ENCODE measurements at regions not wholly inside any gene's neighbourhood (a gene's known extent, or its start where the extent isn't known, plus 50 kb on each side); places are given as distances from the start of the nearest gene placed in this dataset.
A peak's percentile ranks its signal among the peaks of the same experiment; 100 is the strongest.

DNA sequence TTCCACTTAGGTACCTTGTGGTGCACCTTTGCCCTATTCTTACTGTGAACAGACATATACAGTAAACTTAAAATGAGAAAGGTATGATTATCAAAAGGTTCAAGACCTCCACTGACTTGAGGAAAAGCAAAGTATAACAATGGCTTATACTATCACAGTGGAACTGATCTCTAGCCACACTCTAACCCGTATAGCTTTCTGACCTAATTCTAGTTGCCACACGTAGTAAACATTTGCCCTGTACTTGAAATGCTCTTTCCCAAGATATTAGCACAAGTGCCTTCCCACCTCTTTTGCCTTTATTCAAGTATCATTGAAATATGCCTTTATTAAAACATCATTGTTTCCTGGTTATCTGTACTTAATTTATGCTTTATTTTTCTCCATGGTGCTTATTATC lies 250.4 kb upstream of the PPFIA2 start:
- H3K27me3 ChIP-seq (ENCODE audit: control insufficient read depth in 2 of 2, insufficient read depth in 1 of 2, low read length in 1 of 2): no peaks in the 10 kb centered on the region
- WGBS: 85% methylated on average over 2 of the region's 2 CpGs
- H3K4me1 ChIP-seq (ENCODE audit: control insufficient read depth in 2 of 2, insufficient read depth in 2 of 2, low read length in 2 of 2): no peaks in the 10 kb centered on the region
- no peak for DNase-seq (ENCODE audit: low read depth in 6 of 9, low spot score in 9 of 9)
- H3K4me3 ChIP-seq (ENCODE audit: low read length in 2 of 2): no peak overlapping the region
- H3K9me3 ChIP-seq (ENCODE audit: control insufficient read depth in 2 of 2, insufficient read depth in 1 of 2, low read length in 1 of 2): no peaks in the 10 kb centered on the region
- no peaks in the 10 kb centered on the region for H3K36me3 ChIP-seq (ENCODE audit: control insufficient read depth in 2 of 2, insufficient read depth in 2 of 2, low read length in 1 of 2)
- no peak overlapping the region for H3K27ac ChIP-seq (ENCODE audit: low read depth in 1 of 2, low read length in 1 of 2)

DNA sequence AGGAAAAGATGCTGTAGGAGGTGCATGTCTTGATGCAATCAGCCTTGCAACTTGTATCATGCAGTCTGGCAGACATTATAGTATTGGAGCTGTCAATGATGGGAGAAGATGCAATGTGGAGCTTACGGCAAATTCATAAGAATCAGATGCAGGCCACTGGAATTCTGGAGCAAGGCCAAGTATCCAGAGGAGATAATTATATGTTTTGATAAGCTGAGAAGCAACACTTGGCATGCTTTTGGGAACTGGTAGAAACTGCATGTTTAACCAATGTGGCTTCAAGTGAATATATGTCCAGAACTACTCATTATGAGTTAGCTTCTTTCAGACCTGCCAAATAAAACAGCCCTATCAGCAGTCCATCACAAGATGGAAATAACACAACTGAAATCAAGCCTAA lies 249.1 kb upstream of the PPFIA2 start:
- H3K36me3 ChIP-seq (ENCODE audit: control insufficient read depth in 2 of 2, insufficient read depth in 2 of 2, low read length in 1 of 2): no peaks in the 10 kb centered on the region
- H3K27ac ChIP-seq (ENCODE audit: low read depth in 1 of 2, low read length in 1 of 2): no peak overlapping the region
- no peaks in the 10 kb centered on the region for H3K27me3 ChIP-seq (ENCODE audit: control insufficient read depth in 2 of 2, insufficient read depth in 1 of 2, low read length in 1 of 2)
- H3K4me1 ChIP-seq (ENCODE audit: control insufficient read depth in 2 of 2, insufficient read depth in 2 of 2, low read length in 2 of 2): no peaks in the 10 kb centered on the region
- DNase-seq (ENCODE audit: low read depth in 6 of 9, low spot score in 9 of 9): no peak
- no peaks in the 10 kb centered on the region for H3K9me3 ChIP-seq (ENCODE audit: control insufficient read depth in 2 of 2, insufficient read depth in 1 of 2, low read length in 1 of 2)
- no peak overlapping the region for H3K4me3 ChIP-seq (ENCODE audit: low read length in 2 of 2)
- 97% methylated on average over 1 of the region's 1 CpG for WGBS

- Histone ChIP-seq H3K27ac (ENCODE audit: low read depth in 1 of 2, low read length in 1 of 2) (no peak overlapping the region), H3K4me3 (ENCODE audit: low read length in 2 of 2) (no peak overlapping the region), H3K36me3 (ENCODE audit: control insufficient read depth in 2 of 2, insufficient read depth in 2 of 2, low read length in 1 of 2) (no peaks in the 10 kb centered on the region), H3K27me3 (ENCODE audit: control insufficient read depth in 2 of 2, insufficient read depth in 1 of 2, low read length in 1 of 2) (no peaks in the 10 kb centered on the region), H3K9me3 (ENCODE audit: control insufficient read depth in 2 of 2, insufficient read depth in 1 of 2, low read length in 1 of 2) (no peaks in the 10 kb centered on the region), H3K4me1 (ENCODE audit: control insufficient read depth in 2 of 2, insufficient read depth in 2 of 2, low read length in 2 of 2) (no peaks in the 10 kb centered on the region)
- DNase-seq (ENCODE audit: low read depth in 6 of 9, low spot score in 9 of 9): no peak
- WGBS: 90% methylated on average over 2 of the region's 2 CpGs
These were observed 239.7 kb upstream of the PPFIA2 start for GRCh38 chr12:81998761-81999378.

DNA sequence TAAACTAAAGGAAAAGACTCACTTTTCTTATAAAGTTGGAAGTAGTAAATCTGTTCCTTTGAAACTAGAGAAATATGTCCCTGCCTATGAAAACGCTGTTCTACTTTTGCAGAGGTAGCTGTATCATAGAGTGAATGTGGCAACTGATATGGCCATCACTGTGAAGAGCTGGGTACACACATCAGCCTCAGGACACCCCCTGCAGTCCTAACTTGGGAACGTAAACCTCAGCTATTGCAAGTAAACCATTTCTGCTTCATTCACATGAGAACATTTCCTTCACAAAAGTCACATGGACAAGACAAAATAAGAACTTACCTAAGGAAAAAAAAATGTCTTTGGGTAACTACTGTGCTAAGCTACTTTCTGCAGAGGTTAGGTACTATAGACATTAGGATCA lies 233.3 kb upstream of the PPFIA2 start:
- H3K4me3 ChIP-seq (ENCODE audit: low read length in 2 of 2): no peak overlapping the region
- no peak overlapping the region for H3K27ac ChIP-seq (ENCODE audit: low read depth in 1 of 2, low read length in 1 of 2)
- H3K36me3 ChIP-seq (ENCODE audit: control insufficient read depth in 2 of 2, insufficient read depth in 2 of 2, low read length in 1 of 2): no peaks in the 10 kb centered on the region
- no peaks in the 10 kb centered on the region for H3K9me3 ChIP-seq (ENCODE audit: control insufficient read depth in 2 of 2, insufficient read depth in 1 of 2, low read length in 1 of 2)
- 28% methylated on average over 2 of the region's 2 CpGs for WGBS
- no peaks in the 10 kb centered on the region for H3K27me3 ChIP-seq (ENCODE audit: control insufficient read depth in 2 of 2, insufficient read depth in 1 of 2, low read length in 1 of 2)
- H3K4me1 ChIP-seq (ENCODE audit: control insufficient read depth in 2 of 2, insufficient read depth in 2 of 2, low read length in 2 of 2): no peaks in the 10 kb centered on the region
- DNase-seq (ENCODE audit: low read depth in 6 of 9, low spot score in 9 of 9): peak in 3 of 9 donors; percentile 0 to 20 (median 2)

GRCh38 chr12:81991868-81992267 lies 232.7 kb upstream of the PPFIA2 start:
- Histone ChIP-seq H3K36me3 (ENCODE audit: control insufficient read depth in 2 of 2, insufficient read depth in 2 of 2, low read length in 1 of 2) (no peaks in the 10 kb centered on the region), H3K4me3 (ENCODE audit: low read length in 2 of 2) (no peak overlapping the region), H3K9me3 (ENCODE audit: control insufficient read depth in 2 of 2, insufficient read depth in 1 of 2, low read length in 1 of 2) (no peaks in the 10 kb centered on the region), H3K4me1 (ENCODE audit: control insufficient read depth in 2 of 2, insufficient read depth in 2 of 2, low read length in 2 of 2) (no peaks in the 10 kb centered on the region), H3K27me3 (ENCODE audit: control insufficient read depth in 2 of 2, insufficient read depth in 1 of 2, low read length in 1 of 2) (no peaks in the 10 kb centered on the region), H3K27ac (ENCODE audit: low read depth in 1 of 2, low read length in 1 of 2) (no peak overlapping the region)
- no peak for DNase-seq (ENCODE audit: low read depth in 6 of 9, low spot score in 9 of 9)

- no peaks in the 10 kb centered on the region for H3K4me1 ChIP-seq (ENCODE audit: control insufficient read depth in 2 of 2, insufficient read depth in 2 of 2, low read length in 2 of 2)
- WGBS: 94% methylated on average over 1 of the region's 1 CpG
These were observed 229.2 kb upstream of the PPFIA2 start for GRCh38 chr12:81988362-81988761.

DNA sequence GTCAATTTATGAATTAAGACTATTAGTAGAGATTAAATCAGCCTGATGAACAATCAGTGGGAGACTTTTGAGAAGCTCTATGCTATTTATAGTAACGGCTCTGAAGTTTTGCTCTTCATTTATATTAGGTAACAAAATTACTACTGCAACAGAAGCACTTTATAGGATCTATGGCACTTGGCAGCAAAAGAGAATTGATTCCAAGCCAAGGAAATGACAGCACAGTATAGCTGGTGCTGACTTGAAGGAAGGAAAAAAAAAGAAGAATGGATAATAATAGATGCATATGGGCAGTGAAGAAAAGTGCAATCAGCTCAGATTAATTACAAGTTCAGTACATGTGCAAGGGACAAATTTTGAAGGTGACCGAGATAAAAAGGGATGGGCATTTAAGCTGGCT lies 228.2 kb upstream of the PPFIA2 start:
- Histone ChIP-seq H3K36me3 (ENCODE audit: control insufficient read depth in 2 of 2, insufficient read depth in 2 of 2, low read length in 1 of 2) (no peaks in the 10 kb centered on the region), H3K27ac (ENCODE audit: low read depth in 1 of 2, low read length in 1 of 2) (no peak overlapping the region), H3K4me3 (ENCODE audit: low read length in 2 of 2) (no peak overlapping the region), H3K9me3 (ENCODE audit: control insufficient read depth in 2 of 2, insufficient read depth in 1 of 2, low read length in 1 of 2) (no peaks in the 10 kb centered on the region), H3K27me3 (ENCODE audit: control insufficient read depth in 2 of 2, insufficient read depth in 1 of 2, low read length in 1 of 2) (no peaks in the 10 kb centered on the region), H3K4me1 (ENCODE audit: control insufficient read depth in 2 of 2, insufficient read depth in 2 of 2, low read length in 2 of 2) (no peaks in the 10 kb centered on the region)
- WGBS: 88% methylated on average over 2 of the region's 2 CpGs
- no peak for DNase-seq (ENCODE audit: low read depth in 6 of 9, low spot score in 9 of 9)

More at GRCh38 chr12:81988362-81988761, 229.2 kb upstream of the PPFIA2 start:
- Histone ChIP-seq H3K9me3 (ENCODE audit: control insufficient read depth in 2 of 2, insufficient read depth in 1 of 2, low read length in 1 of 2) (no peaks in the 10 kb centered on the region), H3K36me3 (ENCODE audit: control insufficient read depth in 2 of 2, insufficient read depth in 2 of 2, low read length in 1 of 2) (no peaks in the 10 kb centered on the region), H3K27ac (ENCODE audit: low read depth in 1 of 2, low read length in 1 of 2) (no peak overlapping the region), H3K27me3 (ENCODE audit: control insufficient read depth in 2 of 2, insufficient read depth in 1 of 2, low read length in 1 of 2) (no peaks in the 10 kb centered on the region), H3K4me3 (ENCODE audit: low read length in 2 of 2) (no peak overlapping the region)
- DNase-seq (ENCODE audit: low read depth in 6 of 9, low spot score in 9 of 9): no peak

DNA sequence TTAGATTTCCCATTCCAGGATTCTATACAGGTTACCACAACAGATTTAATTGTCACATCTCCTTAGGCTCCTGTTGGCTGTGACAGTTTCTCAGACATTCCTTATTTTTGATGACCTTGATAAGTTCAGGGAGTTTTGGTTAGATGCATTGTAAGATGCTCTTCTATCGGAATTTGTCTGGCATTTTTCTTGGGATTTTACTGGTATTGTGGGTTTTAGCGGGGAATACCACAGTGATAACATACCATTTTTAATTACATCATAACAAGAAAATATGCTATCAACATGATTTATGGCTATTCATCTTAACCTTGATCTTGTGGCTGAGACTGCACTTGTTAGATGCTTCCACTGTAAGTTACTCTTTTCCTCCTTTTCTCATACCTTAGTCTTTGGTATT lies 217.5 kb upstream of the PPFIA2 start:
- DNase-seq (ENCODE audit: low read depth in 6 of 9, low spot score in 9 of 9): no peak
- Histone ChIP-seq H3K4me3 (ENCODE audit: low read length in 2 of 2) (no peak overlapping the region), H3K9me3 (ENCODE audit: control insufficient read depth in 2 of 2, insufficient read depth in 1 of 2, low read length in 1 of 2) (no peaks in the 10 kb centered on the region), H3K4me1 (ENCODE audit: control insufficient read depth in 2 of 2, insufficient read depth in 2 of 2, low read length in 2 of 2) (no peaks in the 10 kb centered on the region), H3K36me3 (ENCODE audit: control insufficient read depth in 2 of 2, insufficient read depth in 2 of 2, low read length in 1 of 2) (no peaks in the 10 kb centered on the region), H3K27ac (ENCODE audit: low read depth in 1 of 2, low read length in 1 of 2) (no peak overlapping the region), H3K27me3 (ENCODE audit: control insufficient read depth in 2 of 2, insufficient read depth in 1 of 2, low read length in 1 of 2) (no peaks in the 10 kb centered on the region)
- 99% methylated on average over 2 of the region's 2 CpGs for WGBS

GRCh38 chr12:81974762-81975161 lies 215.6 kb upstream of the PPFIA2 start:
- H3K27ac ChIP-seq (ENCODE audit: low read depth in 1 of 2, low read length in 1 of 2): no peak overlapping the region
- H3K27me3 ChIP-seq (ENCODE audit: control insufficient read depth in 2 of 2, insufficient read depth in 1 of 2, low read length in 1 of 2): no peaks in the 10 kb centered on the region
- no peak overlapping the region for H3K4me3 ChIP-seq (ENCODE audit: low read length in 2 of 2)
- no peak for DNase-seq (ENCODE audit: low read depth in 6 of 9, low spot score in 9 of 9)
- H3K4me1 ChIP-seq (ENCODE audit: control insufficient read depth in 2 of 2, insufficient read depth in 2 of 2, low read length in 2 of 2): no peaks in the 10 kb centered on the region
- H3K9me3 ChIP-seq (ENCODE audit: control insufficient read depth in 2 of 2, insufficient read depth in 1 of 2, low read length in 1 of 2): no peaks in the 10 kb centered on the region
- H3K36me3 ChIP-seq (ENCODE audit: control insufficient read depth in 2 of 2, insufficient read depth in 2 of 2, low read length in 1 of 2): no peaks in the 10 kb centered on the region

GRCh38 chr12:81968421-81968820 lies 209.3 kb upstream of the PPFIA2 start:
- WGBS: 73% methylated on average over 5 of the region's 5 CpGs
- H3K27ac ChIP-seq (ENCODE audit: low read depth in 1 of 2, low read length in 1 of 2): no peak overlapping the region
- H3K4me3 ChIP-seq (ENCODE audit: low read length in 2 of 2): no peak overlapping the region
- DNase-seq (ENCODE audit: low read depth in 6 of 9, low spot score in 9 of 9): no peak
- no peaks in the 10 kb centered on the region for H3K9me3 ChIP-seq (ENCODE audit: control insufficient read depth in 2 of 2, insufficient read depth in 1 of 2, low read length in 1 of 2)
- no peaks in the 10 kb centered on the region for H3K4me1 ChIP-seq (ENCODE audit: control insufficient read depth in 2 of 2, insufficient read depth in 2 of 2, low read length in 2 of 2)
- H3K27me3 ChIP-seq (ENCODE audit: control insufficient read depth in 2 of 2, insufficient read depth in 1 of 2, low read length in 1 of 2): no peaks in the 10 kb centered on the region
- H3K36me3 ChIP-seq (ENCODE audit: control insufficient read depth in 2 of 2, insufficient read depth in 2 of 2, low read length in 1 of 2): no peaks in the 10 kb centered on the region
